NCI-H2196 (cell line): ENCODE measurements at regions not wholly inside any gene's neighbourhood (a gene's known extent, or its start where the extent isn't known, plus 50 kb on each side); places are given as distances from the start of the nearest gene placed in this dataset.

ENCODE experiments used
- DNase-seq: peaks from one replicate; lab custom pipeline; 2025; ENCODE audit not compliant: unreplicated experiment; lab: John Stamatoyannopoulos, UW

DNA sequence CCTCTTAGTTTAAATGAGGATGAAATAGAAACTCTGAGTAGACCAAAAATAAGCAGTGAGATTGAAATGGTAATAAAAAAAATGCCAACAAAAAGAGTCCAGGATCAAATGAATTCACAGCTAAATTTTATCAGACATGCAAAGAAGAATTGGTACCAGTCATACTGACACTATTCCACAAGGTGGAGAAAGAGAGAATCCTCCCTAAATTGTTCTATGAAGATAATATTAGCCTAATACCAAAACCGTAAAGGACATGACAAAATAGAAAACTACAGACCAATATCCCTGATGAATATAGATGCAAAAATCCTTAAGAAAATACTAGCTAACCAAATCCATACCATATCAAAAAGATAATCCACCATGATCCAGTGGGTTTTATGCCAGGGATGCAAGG lies 169.8 kb upstream of the CHORDC1 start:
- DNase-seq: no peak

DNA sequence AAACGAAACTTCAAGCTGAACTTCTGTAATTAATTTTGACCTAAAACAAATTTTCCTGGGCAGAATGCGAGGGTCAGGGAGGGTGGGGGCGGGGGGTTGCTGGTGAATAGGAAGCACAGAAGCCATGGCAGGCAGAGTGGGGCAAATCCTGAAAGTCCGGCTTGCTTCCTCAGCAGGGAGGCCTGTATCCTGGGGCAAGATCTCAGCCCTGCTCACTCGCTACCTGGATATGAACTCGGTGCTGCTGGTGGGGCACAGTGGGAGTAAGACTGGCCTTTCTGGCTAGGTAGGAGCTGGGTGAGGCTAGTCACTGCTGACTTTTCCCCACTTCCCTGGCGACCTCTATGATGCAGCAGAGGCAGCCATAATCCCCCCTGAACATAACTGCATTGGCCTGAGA lies 168.9 kb upstream of the CHORDC1 start:
- no peak for DNase-seq

DNA sequence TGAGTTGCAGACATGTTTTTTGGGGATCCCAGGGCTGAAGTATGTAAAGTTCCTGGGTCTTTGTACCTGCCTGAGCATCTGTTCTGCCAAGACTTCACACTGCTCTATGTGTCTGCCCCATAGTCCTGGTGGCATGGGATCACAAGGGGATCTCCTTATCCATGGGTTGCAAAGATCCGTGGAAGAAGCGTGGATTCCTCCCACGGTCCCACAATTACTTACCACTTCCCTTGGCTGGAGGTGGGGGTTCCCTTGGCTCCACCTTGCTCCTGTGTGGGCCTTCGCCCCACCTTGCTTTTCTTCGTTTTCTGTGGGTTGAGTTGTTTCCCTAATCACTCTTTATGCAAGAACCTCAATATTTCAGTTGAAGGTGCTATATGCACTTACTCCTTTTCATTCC lies 157.4 kb upstream of the CHORDC1 start:
- no peak for DNase-seq

- DNase-seq: no peak
Observed at GRCh38 chr11:90373971-90374370, 151.1 kb upstream of the CHORDC1 start.

DNA sequence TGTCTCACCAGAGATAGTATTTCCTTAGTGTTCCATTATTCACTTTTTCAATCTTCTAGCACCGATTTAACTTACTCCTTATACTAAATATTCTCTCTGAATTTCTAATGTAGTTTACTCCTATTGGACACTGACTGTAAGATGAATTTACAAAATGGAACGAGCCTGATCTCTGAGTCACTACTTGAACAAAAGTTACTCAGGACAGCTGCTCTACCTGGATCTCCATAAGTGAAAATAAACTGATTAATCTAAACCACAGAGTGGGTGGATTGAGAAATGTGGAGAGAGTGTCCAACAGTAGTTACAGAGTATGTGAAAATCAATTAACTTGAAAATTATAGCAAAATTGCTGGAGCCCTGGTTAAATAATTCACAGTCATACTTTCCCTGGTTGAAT lies 141.7 kb upstream of the CHORDC1 start:
- DNase-seq: no peak

- no peak for DNase-seq
Observed at GRCh38 chr11:90363739-90364138, 140.9 kb upstream of the CHORDC1 start.

DNA sequence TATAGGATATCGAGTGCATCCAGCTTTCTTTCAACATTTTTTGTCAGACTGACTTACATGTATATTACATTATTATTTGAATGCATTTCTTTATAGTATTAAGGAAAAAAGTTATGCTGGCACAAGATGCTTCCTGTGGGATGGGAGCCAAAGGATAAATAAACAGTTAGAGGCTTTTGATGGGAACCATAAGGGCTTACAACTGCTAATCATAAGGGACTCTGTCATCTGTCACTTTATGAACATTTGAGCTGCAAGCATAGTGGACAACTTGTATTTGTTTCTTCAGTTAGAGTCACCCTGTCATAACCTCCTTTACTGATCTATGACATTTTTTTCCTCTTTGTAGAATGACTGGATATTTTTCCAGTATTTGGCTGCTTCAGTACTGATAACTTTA lies 132.4 kb upstream of the CHORDC1 start:
- DNase-seq: no peak

DNA sequence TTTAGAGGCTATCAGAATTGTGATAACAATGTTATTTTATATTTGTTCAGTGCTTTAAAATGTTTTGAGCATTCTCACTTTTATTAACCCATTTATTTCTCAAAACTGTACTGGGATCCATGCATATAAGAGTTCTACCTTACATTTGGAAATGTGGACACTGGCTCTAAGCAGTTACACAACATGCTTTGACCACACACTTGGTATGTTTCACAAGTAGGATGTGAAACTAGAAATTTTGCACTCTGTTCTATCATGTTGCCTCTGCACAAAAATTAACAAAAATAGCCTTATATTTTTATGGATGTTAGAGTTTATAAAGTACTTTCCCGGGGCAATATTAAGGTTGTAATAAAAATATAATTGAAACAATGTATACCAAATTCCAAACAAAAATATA lies 126.9 kb upstream of the CHORDC1 start:
- DNase-seq: no peak

- DNase-seq: no peak
Observed at GRCh38 chr11:90344546-90344945, 121.7 kb upstream of the CHORDC1 start.

GRCh38 chr11:90343673-90344072 lies 120.8 kb upstream of the CHORDC1 start:
- no peak for DNase-seq

GRCh38 chr11:90341986-90342385 lies 119.1 kb upstream of the CHORDC1 start:
- DNase-seq: no peak

DNA sequence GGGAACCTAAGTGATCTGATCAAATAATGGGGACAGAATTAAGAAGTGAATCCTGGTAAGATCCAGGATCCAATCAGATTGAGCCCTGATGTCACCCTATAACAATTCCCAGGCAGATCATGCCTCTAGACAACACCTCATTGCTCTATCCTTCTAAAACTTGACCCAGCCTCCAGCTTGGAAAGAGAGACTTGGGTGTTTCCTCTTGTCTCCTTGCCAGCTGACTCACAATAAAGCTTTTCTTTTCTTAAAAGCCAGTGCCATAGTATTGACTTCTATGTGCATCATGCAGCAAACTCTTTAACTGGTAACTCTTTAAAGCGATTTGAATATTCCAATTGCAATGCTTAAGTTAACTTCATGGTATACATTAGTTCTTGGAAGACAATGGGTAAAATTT lies 109.6 kb upstream of the CHORDC1 start:
- DNase-seq: no peak

- DNase-seq: no peak
Observed at GRCh38 chr11:90330632-90331031, 107.8 kb upstream of the CHORDC1 start.

- DNase-seq: no peak
Observed at GRCh38 chr11:90329043-90329442, 106.2 kb upstream of the CHORDC1 start.

- DNase-seq: no peak
Observed at GRCh38 chr11:90326647-90327046, 103.8 kb upstream of the CHORDC1 start.

GRCh38 chr11:90323289-90323688 lies 100.4 kb upstream of the CHORDC1 start:
- no peak for DNase-seq

- DNase-seq: no peak
Observed at GRCh38 chr11:90321018-90321417, 98.2 kb upstream of the CHORDC1 start.

DNA sequence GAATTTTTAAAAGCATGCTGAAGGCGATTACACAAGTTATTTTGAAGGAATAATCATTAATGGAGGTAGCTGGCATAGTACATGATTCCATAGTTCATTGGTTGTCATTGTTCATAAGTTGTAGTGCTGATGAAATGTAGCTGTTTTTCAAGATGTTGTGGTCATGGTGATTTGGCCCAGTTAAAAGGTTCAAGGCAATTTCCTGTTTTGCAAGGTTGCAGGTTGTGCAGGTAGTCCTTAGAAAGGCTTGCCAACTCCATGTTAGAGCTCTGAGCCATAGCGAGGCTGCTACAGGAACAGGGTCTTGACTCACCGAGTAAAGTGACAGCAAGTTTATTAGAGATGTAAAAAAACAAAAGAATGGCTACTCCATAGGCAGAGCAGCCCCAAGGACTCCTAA lies 95.8 kb upstream of the CHORDC1 start:
- no peak for DNase-seq

DNA sequence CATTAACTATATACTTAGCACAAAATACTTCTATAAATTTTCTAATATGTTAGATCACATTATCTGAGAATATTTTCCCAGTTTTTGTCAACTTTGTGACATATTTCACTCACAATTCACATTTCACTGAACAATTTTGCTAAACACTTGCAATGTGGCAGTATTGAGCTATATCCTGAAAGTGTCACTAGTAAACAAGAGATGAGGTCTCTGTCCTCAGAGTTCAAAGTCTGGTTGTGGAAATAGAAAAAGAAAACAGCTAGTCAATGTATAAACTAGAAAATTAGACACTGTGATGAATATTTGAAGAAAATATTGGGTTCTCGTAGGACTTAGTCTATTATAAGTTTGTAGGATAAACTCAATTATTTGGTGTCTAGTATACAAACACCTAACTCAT lies 87.4 kb upstream of the CHORDC1 start:
- no peak for DNase-seq

DNA sequence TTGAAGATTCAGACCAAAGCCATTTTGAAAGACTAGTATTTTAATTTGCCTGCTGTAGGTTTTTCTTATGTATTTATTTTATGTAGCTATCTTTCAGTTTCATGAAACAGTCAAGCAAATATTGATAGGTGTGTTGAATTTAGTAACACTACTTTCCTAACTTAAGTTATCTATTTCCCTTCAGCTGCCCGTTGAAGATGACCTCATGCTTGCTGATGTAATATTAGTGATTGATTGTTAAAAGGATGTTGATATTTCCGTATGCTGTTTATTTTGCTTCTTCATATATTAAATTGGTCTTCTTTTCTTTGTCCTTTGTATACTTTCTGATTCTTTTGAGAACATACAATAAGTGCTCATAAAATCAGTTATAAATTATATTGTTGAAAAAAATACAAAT lies 86.8 kb upstream of the CHORDC1 start:
- no peak for DNase-seq

DNA sequence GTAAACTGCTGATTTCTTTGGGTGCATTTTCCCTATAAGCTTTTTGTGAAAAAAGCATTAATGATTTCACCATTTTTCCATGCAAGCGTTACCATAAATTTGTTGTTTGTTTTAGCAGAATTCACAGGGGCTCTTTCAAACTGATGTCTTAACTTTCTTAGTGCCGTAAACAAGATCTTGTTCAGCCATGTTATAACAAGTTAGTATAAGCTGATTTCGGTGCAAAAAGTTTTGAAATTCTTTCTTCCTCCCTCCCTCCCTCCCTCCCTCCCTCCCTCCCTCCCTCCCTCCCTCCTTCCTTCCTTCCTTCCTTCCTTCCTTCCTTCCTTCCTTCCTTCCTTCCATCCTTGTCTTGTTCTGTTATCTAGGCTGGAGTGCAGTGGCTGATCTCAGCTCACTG lies 71.7 kb upstream of the CHORDC1 start:
- no peak for DNase-seq

DNA sequence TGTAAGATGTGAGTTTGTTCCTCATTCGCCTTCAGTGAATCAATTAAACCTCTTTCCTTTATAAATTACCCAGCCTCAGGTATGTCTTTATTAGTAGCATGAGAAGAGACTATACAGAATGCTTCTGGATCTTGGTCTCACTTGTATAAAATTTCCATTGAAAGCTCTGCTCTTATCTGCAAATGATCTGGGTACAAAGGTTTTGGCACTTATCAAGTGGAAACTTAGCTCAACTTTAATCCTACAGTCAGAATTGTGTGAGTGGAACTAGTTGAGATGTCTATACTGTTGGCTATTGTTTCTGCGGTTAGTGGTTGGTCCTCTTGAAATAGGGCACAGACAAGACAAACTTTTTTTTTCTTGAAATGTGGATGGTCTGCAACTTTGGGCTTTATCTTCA lies 71.2 kb upstream of the CHORDC1 start:
- DNase-seq: no peak

- peak; percentile 7 for DNase-seq
Observed at GRCh38 chr11:90288212-90288821, 65.5 kb upstream of the CHORDC1 start.

- DNase-seq: no peak
Observed at GRCh38 chr11:90286640-90287039, 63.8 kb upstream of the CHORDC1 start.
